ENCODE measurements at regions not wholly inside any gene's neighbourhood (a gene's known extent, or its start where the extent isn't known, plus 50 kb on each side); places are given as distances from the start of the nearest gene placed in this dataset.

DNA sequence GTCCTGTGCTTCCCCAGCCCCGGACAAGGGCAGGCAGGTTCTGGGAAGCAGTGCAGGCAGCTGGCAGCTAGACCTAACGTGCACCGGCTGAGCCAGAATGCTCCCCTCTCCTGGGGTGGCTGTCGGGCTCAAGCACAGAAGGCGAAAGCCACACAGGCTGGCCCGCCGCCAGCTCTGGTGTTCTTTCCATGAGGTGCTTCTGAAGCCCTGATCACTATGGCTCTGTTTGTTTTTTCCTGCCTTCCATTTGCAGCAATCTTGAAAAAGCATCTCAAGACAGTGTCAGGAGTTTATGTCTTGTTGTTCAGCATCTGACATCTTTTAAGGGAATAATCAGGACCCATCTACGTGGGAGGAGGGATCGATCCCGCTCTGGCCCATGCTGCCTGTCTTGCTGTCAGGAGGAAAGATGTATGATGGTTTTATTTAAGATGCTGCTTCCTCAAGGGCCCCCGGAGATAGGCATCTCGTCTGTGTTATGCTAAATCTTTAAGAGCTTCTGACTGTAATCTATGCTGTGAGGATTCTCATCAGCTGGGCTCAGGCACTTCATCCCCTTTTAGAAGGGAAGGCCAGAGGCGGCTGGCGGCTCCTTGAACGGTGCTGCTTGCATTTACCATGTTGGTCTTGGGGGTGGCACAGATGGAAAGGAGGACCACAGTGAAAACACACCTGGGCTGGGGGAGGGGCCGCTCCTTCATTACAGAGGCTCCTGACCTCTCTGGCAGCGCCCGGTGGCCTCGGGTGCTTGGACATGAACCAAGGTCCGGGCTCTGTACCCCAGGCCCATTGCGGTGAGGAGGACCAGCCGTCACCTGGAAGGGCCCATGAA, 118.5 kb upstream of the HDAC4 start:
- Mint-ChIP-seq H3K9me3 (ENCODE audit: unreplicated experiment) (no peaks in the 10 kb centered on the region), H3K27ac (ENCODE audit: unreplicated experiment) (no peak overlapping the region), H3K4me1 (ENCODE audit: unreplicated experiment) (no peaks in the 10 kb centered on the region), H3K4me3 (ENCODE audit: unreplicated experiment) (no peak overlapping the region), H3K36me3 (ENCODE audit: low read depth, unreplicated experiment) (no peaks in the 10 kb centered on the region), H3K27me3 (ENCODE audit: unreplicated experiment) (peaks cover 4% of the 10 kb centered on the region)
- TF ChIP-seq, protein P1, sequence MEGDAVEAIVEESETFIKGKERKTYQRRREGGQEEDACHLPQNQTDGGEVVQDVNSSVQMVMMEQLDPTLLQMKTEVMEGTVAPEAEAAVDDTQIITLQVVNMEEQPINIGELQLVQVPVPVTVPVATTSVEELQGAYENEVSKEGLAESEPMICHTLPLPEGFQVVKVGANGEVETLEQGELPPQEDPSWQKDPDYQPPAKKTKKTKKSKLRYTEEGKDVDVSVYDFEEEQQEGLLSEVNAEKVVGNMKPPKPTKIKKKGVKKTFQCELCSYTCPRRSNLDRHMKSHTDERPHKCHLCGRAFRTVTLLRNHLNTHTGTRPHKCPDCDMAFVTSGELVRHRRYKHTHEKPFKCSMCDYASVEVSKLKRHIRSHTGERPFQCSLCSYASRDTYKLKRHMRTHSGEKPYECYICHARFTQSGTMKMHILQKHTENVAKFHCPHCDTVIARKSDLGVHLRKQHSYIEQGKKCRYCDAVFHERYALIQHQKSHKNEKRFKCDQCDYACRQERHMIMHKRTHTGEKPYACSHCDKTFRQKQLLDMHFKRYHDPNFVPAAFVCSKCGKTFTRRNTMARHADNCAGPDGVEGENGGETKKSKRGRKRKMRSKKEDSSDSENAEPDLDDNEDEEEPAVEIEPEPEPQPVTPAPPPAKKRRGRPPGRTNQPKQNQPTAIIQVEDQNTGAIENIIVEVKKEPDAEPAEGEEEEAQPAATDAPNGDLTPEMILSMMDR (IDR thresholded peaks at IDR 0.05; ENCODE audit: unreplicated experiment), result no peak
- no peak for DNase-seq (ENCODE audit: low spot score)

DNA sequence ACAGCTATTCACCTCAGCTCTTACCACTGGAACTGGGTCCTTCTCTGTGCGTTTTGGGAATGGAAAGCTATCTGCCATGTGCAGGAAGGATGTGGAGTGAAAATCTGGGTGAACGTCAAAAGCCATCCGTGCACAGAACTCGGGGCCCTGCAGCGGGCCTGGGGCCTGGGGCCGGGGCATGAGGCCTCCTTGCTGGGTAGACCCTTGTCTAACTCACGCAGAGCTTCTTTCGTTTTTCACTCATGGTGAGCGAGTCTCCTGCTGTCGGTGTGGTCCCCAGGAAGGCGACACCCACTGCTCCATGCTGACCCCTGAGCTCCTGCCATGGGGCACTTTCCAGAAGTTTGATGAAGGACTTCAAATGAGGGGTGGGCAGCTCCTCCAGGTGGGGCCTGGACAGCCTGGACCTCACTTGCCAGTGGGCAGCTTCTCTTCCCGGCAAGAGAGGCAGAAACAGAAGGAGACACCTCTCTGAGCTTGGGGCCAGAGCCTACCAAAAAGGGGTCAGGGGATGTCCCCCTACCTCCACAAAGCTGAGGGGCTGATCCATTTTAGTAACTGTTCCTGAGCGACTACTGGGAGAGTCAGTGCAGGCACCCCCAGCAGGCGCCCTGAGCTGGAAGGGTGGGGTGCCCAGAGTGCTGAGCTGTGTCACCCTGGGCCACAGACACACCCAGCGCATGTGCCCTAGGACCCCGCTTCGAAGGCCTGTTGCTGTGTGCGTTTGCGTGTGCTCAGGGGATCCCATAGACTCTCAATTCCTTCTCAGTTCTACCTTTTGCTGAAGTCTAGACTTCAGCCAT, 117.7 kb upstream of the HDAC4 start:
- H3K4me1 Mint-ChIP-seq (ENCODE audit: unreplicated experiment), result no peaks in the 10 kb centered on the region
- peaks cover 4% of the 10 kb centered on the region for H3K27me3 Mint-ChIP-seq (ENCODE audit: unreplicated experiment)
- no peaks in the 10 kb centered on the region for H3K36me3 Mint-ChIP-seq (ENCODE audit: low read depth, unreplicated experiment)
- no peak overlapping the region for H3K27ac Mint-ChIP-seq (ENCODE audit: unreplicated experiment)
- no peak overlapping the region for H3K4me3 Mint-ChIP-seq (ENCODE audit: unreplicated experiment)
- DNase-seq (ENCODE audit: low spot score), result no peak
- H3K9me3 Mint-ChIP-seq (ENCODE audit: unreplicated experiment), result no peaks in the 10 kb centered on the region
- TF ChIP-seq, protein P1 (IDR thresholded peaks at IDR 0.05; ENCODE audit: unreplicated experiment), result no peak

DNA sequence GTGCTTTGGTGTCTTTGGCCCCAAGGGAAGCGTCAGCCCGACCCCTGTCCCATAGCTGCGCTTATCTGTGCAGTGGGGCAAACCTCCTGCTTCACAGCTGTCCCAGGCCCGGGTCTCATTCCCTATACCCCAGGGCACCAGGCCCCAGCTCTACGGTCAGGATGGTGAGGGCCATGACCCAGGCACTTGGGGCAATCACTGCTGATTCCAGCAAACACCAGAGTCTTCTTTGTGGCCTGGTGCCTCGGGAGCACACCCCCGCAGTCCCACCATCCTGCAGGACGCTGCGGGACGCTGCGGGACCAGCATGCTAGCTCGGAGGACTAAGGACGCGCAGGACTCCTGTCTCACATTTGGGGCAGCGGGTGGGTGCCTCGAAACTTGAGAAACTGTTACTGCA, 116.9 kb upstream of the HDAC4 start:
- no peak overlapping the region for H3K27ac Mint-ChIP-seq (ENCODE audit: unreplicated experiment)
- no peak for DNase-seq (ENCODE audit: low spot score)
- no peaks in the 10 kb centered on the region for H3K9me3 Mint-ChIP-seq (ENCODE audit: unreplicated experiment)
- H3K27me3 Mint-ChIP-seq (ENCODE audit: unreplicated experiment), result peaks cover 4% of the 10 kb centered on the region
- H3K4me1 Mint-ChIP-seq (ENCODE audit: unreplicated experiment), result no peaks in the 10 kb centered on the region
- TF ChIP-seq, protein P1 (IDR thresholded peaks at IDR 0.05; ENCODE audit: unreplicated experiment), result no peak
- H3K36me3 Mint-ChIP-seq (ENCODE audit: low read depth, unreplicated experiment), result peaks cover 2% of the 10 kb centered on the region
- no peak overlapping the region for H3K4me3 Mint-ChIP-seq (ENCODE audit: unreplicated experiment)

DNA sequence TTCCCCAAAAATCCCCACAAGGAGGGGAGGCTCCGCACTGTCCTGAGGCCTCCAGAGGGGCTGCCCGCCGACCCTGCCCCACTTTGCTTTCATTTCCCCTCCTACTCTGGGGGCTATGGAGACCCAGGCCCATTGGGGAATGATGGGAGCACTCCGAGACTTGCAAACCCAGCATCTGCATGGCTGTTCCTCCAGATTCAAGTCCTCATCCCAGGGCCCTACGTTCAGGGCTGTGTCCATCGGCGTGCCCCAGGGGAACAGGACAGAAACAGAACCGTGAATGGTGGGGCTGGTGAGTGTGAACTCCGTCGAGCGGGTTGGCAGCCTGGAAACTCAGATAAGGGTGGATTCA, 116.1 kb upstream of the HDAC4 start:
- H3K9me3 Mint-ChIP-seq (ENCODE audit: unreplicated experiment), result no peaks in the 10 kb centered on the region
- H3K27ac Mint-ChIP-seq (ENCODE audit: unreplicated experiment), result no peak overlapping the region
- TF ChIP-seq, protein P1 (IDR thresholded peaks at IDR 0.05; ENCODE audit: unreplicated experiment), result no peak

More for the DNA sequence above, 116.1 kb upstream of the HDAC4 start:
- no peak for DNase-seq (ENCODE audit: low spot score)
- Mint-ChIP-seq H3K27me3 (ENCODE audit: unreplicated experiment) (peaks cover 1% of the 10 kb centered on the region), H3K4me1 (ENCODE audit: unreplicated experiment) (no peaks in the 10 kb centered on the region), H3K4me3 (ENCODE audit: unreplicated experiment) (no peak overlapping the region), H3K36me3 (ENCODE audit: low read depth, unreplicated experiment) (peaks cover 4% of the 10 kb centered on the region)

Data from endothelial cell (in vitro differentiated cells).